HCT116 (cell line): ENCODE measurements at regions not wholly inside any gene's neighbourhood (a gene's known extent, or its start where the extent isn't known, plus 50 kb on each side); places are given as distances from the start of the nearest gene placed in this dataset.

Experiments used
- CEBPB ChIP-seq: IDR thresholded peaks from 2 replicates; pipeline ENCODE4 v1.6.1; 2012; ENCODE audit warnings: low read depth
- POLR2A ChIP-seq: IDR thresholded peaks from 2 replicates; pipeline ENCODE4 v1.7.0; 2011; ENCODE audit warnings: borderline replicate concordance; ENCODE audit not compliant: insufficient read depth, insufficient read length; ENCODE audit errors: extremely low read depth
- SRF ChIP-seq: IDR thresholded peaks from 2 replicates; pipeline ENCODE4 v1.6.1; 2012; ENCODE audit warnings: low read depth
- ZFX ChIP-seq: fragments of 450-650 bp; IDR thresholded peaks from 2 replicates; pipeline ENCODE4 v1.6.1; 2017
- TF ChIP-seq, protein P1 (sequence below), 3 experiments: fragments of 200-600 bp in 1 of 3; sonication (generic) in 1 of 3; IDR thresholded peaks in 2 of 3; conservative IDR thresholded peaks in 1 of 3; 2 replicates each; pipeline ENCODE4 v1.5.1; 2012 to 2017; ENCODE audit warnings: low read depth in 2 of 3, low read length in 2 of 3, antibody characterized with exemption in 1 of 3, borderline replicate concordance in 1 of 3, control low read depth in 1 of 3, mild to moderate bottlenecking in 1 of 3, mixed read lengths in 1 of 3, mixed run types in 1 of 3, moderate library complexity in 1 of 3; ENCODE audit not compliant: insufficient read depth in 1 of 3

DNA sequence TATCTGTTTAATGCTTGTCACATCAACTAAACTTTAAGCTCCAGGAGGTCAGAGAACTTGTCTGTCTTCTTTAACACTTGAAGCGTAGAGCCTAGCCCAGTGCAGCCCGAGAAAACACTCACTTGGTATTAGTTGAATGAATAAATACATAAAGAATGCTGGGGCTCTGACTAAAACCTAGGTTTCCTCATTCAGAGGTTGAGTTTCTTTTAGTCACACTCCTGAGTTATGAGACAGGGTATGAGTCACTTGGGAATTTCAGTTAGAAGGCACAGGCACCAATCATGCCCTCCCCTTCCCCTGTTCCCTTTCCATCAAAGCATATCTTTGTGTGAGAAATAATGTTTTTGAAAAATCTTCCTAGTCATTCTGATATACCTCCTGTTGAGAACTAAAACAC is 589.8 kb upstream of the DPPA4 start:
- TF ChIP-seq, protein P1, sequence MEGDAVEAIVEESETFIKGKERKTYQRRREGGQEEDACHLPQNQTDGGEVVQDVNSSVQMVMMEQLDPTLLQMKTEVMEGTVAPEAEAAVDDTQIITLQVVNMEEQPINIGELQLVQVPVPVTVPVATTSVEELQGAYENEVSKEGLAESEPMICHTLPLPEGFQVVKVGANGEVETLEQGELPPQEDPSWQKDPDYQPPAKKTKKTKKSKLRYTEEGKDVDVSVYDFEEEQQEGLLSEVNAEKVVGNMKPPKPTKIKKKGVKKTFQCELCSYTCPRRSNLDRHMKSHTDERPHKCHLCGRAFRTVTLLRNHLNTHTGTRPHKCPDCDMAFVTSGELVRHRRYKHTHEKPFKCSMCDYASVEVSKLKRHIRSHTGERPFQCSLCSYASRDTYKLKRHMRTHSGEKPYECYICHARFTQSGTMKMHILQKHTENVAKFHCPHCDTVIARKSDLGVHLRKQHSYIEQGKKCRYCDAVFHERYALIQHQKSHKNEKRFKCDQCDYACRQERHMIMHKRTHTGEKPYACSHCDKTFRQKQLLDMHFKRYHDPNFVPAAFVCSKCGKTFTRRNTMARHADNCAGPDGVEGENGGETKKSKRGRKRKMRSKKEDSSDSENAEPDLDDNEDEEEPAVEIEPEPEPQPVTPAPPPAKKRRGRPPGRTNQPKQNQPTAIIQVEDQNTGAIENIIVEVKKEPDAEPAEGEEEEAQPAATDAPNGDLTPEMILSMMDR (IDR thresholded peaks at IDR 0.05 in 2 of 3, conservative IDR thresholded peaks at IDR 0.05 in 1 of 3; ENCODE audit: borderline replicate concordance in 1 of 3, insufficient read depth in 1 of 3, low read depth in 2 of 3, low read length in 2 of 3): no peak
- peak; percentile 77 for TF ChIP-seq SRF
- TF ChIP-seq ZFX: no peak
- TF ChIP-seq POLR2A: no peak
- peak; percentile 82; the same call in 1 of the 2 replicates for TF ChIP-seq CEBPB
